Ramos (cell line): ENCODE measurements at regions not wholly inside any gene's neighbourhood (a gene's known extent, or its start where the extent isn't known, plus 50 kb on each side); places are given as distances from the start of the nearest gene placed in this dataset.

ENCODE experiments used
- in situ Hi-C: fragments of 300-500 bp; cut with MboI; formaldehyde crosslinking; loops from one replicate; pipeline ENCODE4 v1.14.3; 2022; ENCODE audit warnings: low sequenced_read_pairs; ENCODE audit not compliant: unreplicated experiment

- in situ Hi-C loops, result no loop called here
These were observed 225.7 kb downstream of the GLI2 start for GRCh38 chr2:120961396-120961795.

- in situ Hi-C loops, result no loop called here
These were observed 228.5 kb downstream of the GLI2 start for GRCh38 chr2:120963997-120964705.

GRCh38 chr2:120964819-120965218 is 229.2 kb downstream of the GLI2 start:
- in situ Hi-C loops, result no loop called here

GRCh38 chr2:120966510-120967254 is 231.0 kb downstream of the GLI2 start:
- in situ Hi-C loops, result no loop called here

GRCh38 chr2:120968307-120969015 is 232.8 kb downstream of the GLI2 start:
- in situ Hi-C loops, result no loop called here

GRCh38 chr2:120969613-120970355 is 234.1 kb downstream of the GLI2 start:
- in situ Hi-C loops, result no loop called here

- in situ Hi-C loops, result no loop called here
These were observed 236.2 kb downstream of the GLI2 start for GRCh38 chr2:120971866-120972265.

GRCh38 chr2:120972286-120972685 is 236.6 kb downstream of the GLI2 start:
- in situ Hi-C loops, result no loop called here

GRCh38 chr2:120973196-120973595 is 237.5 kb downstream of the GLI2 start:
- in situ Hi-C loops, result no loop called here

GRCh38 chr2:120974950-120975349 is 239.3 kb downstream of the GLI2 start:
- in situ Hi-C loops, result no loop called here

- in situ Hi-C loops, result no loop called here
These were observed 241.0 kb downstream of the GLI2 start for GRCh38 chr2:120976501-120977307.

- in situ Hi-C loops, result no loop called here
These were observed 242.1 kb downstream of the GLI2 start for GRCh38 chr2:120977582-120978358.

GRCh38 chr2:120978359-120979050 is 242.8 kb downstream of the GLI2 start:
- in situ Hi-C loops, result no loop called here

GRCh38 chr2:120979398-120979797 is 243.7 kb downstream of the GLI2 start:
- in situ Hi-C loops, result no loop called here

- in situ Hi-C loops, result no loop called here
These were observed 244.3 kb downstream of the GLI2 start for GRCh38 chr2:120979921-120980320.

- in situ Hi-C loops, result no loop called here
These were observed 245.8 kb downstream of the GLI2 start for GRCh38 chr2:120981443-120981842.

- in situ Hi-C loops, result no loop called here
These were observed 246.9 kb downstream of the GLI2 start for GRCh38 chr2:120982598-120982997.

- in situ Hi-C loops, result no loop called here
These were observed 247.7 kb downstream of the GLI2 start for GRCh38 chr2:120983344-120983743.
